ENCODE measurements at regions not wholly inside any gene's neighbourhood (a gene's known extent, or its start where the extent isn't known, plus 50 kb on each side); places are given as distances from the start of the nearest gene placed in this dataset.

- Histone ChIP-seq H3K36me3 (ENCODE audit: control insufficient read depth, insufficient read depth, low read length) (no peaks in the 10 kb centered on the region), H4K20me1 (replicated peaks; ENCODE audit: control insufficient read depth, insufficient read depth, low read length) (no peaks in the 10 kb centered on the region), H3K9me1 (ENCODE audit: control insufficient read depth, insufficient read depth, low read length) (no peaks in the 10 kb centered on the region), H3K4me1 (replicated peaks in 1 of 2; ENCODE audit: control insufficient read depth in 2 of 2, insufficient read depth in 2 of 2, low read length in 2 of 2) (no peaks in the 10 kb centered on the region), H3K4me2 (ENCODE audit: insufficient read depth, low read length) (no peak overlapping the region), H3K4me3 (no peak overlapping the region), H3K9ac (ENCODE audit: insufficient read depth in 1 of 2, low read depth in 2 of 2, low read length in 2 of 2) (no peak overlapping the region), H3K27me3 (ENCODE audit: control insufficient read depth in 2 of 2, insufficient read depth in 2 of 2, low read length in 2 of 2) (no peaks in the 10 kb centered on the region), H2AFZ (ENCODE audit: low read depth, low read length) (no peak overlapping the region), H3K9me3 (replicated peaks; ENCODE audit: control insufficient read depth, insufficient read depth, low read depth, low read length) (no peaks in the 10 kb centered on the region), H3K79me2 (ENCODE audit: control insufficient read depth, insufficient read depth, low read length) (no peaks in the 10 kb centered on the region), H3K27ac (ENCODE audit: extremely low read depth, low read depth, low read length) (no peak overlapping the region)
- ATAC-seq = no peak
- no peak for FAIRE-seq
- WGBS (ENCODE audit: insufficient coverage, low coverage, missing lambda C conversion rate) = 38% methylated on average over 2 of the region's 2 CpGs
- CTCF ChIA-PET (ENCODE audit: low intra/inter-chr PET ratio) = no interaction called here
- no peak for DNase-seq (ENCODE audit: extremely low read depth in 1 of 4, low spot score in 3 of 4)
- in situ Hi-C loops (cut with MboI) (no loop called here), intact Hi-C loops (cut with micrococcal nuclease) (no loop called here)
- TF ChIP-seq NCOA2 (IDR thresholded peaks at IDR 0.05; ENCODE audit: partially characterized antibody in 2 of 2) (no peak), ZNF780A (CRISPR knock-in tag; IDR thresholded peaks at IDR 0.05) (no peak), NCOR1 (IDR thresholded peaks at IDR 0.05) (no peak), MYBL2 (IDR thresholded peaks at IDR 0.05; ENCODE audit: low read depth) (no peak), MYBL2 (CRISPR knock-in tag; IDR thresholded peaks at IDR 0.05; ENCODE audit: borderline replicate concordance) (no peak), COPS2 (conservative IDR thresholded peaks at IDR 0.05) (no peak)
- BruUV-seq (replicated peaks) = no TSS peak
- POLR2A ChIA-PET = no interaction called here
Observed at GRCh38 chr4:128698386-128698785, 111.1 kb upstream of the JADE1 start.

GRCh38 chr4:128697323-128697722, 112.2 kb upstream of the JADE1 start:
- intact Hi-C loops (cut with micrococcal nuclease) = no loop called here
- CTCF ChIA-PET (ENCODE audit: low intra/inter-chr PET ratio) = no interaction called here
- H3K27me3 ChIP-seq (ENCODE audit: control insufficient read depth in 2 of 2, insufficient read depth in 2 of 2, low read length in 2 of 2) = no peaks in the 10 kb centered on the region

More at GRCh38 chr4:128697323-128697722, 112.2 kb upstream of the JADE1 start:
- H2AFZ ChIP-seq (ENCODE audit: low read depth, low read length) = peak overlapping the region; percentile 46
- POLR2A ChIA-PET = no interaction called here
- no TSS peak for BruUV-seq (replicated peaks)
- no peak overlapping the region for H3K4me2 ChIP-seq (ENCODE audit: insufficient read depth, low read length)
- H3K36me3 ChIP-seq (ENCODE audit: control insufficient read depth, insufficient read depth, low read length) = no peaks in the 10 kb centered on the region
- DNase-seq (ENCODE audit: extremely low read depth in 1 of 4, low spot score in 3 of 4) (no peak), FAIRE-seq (no peak), ATAC-seq (no peak)
- H3K9me3 ChIP-seq (replicated peaks; ENCODE audit: control insufficient read depth, insufficient read depth, low read depth, low read length) = no peaks in the 10 kb centered on the region
- TF ChIP-seq NFYB (IDR thresholded peaks at IDR 0.05; ENCODE audit: extremely low read depth, insufficient read length) (no peak), DEAF1 (CRISPR knock-in tag; IDR thresholded peaks at IDR 0.05) (no peak), HNRNPUL1 (IDR thresholded peaks at IDR 0.05; ENCODE audit: low read length) (no peak), TFAM (CRISPR knock-in tag; conservative IDR thresholded peaks at IDR 0.05) (no peak), ZNF224 (CRISPR knock-in tag; IDR thresholded peaks at IDR 0.05) (no peak)
- no peak overlapping the region for H3K27ac ChIP-seq (ENCODE audit: extremely low read depth, low read depth, low read length)
- no peaks in the 10 kb centered on the region for H3K9me1 ChIP-seq (ENCODE audit: control insufficient read depth, insufficient read depth, low read length)
- 62% methylated on average over 5 of the region's 5 CpGs for WGBS (ENCODE audit: insufficient coverage, low coverage, missing lambda C conversion rate)
- H3K4me3 ChIP-seq = no peak overlapping the region
- H3K9ac ChIP-seq (ENCODE audit: insufficient read depth in 1 of 2, low read depth in 2 of 2, low read length in 2 of 2) = no peak overlapping the region
- H4K20me1 ChIP-seq (replicated peaks; ENCODE audit: control insufficient read depth, insufficient read depth, low read length) = no peaks in the 10 kb centered on the region
- H3K4me1 ChIP-seq (replicated peaks in 1 of 2; ENCODE audit: control insufficient read depth in 2 of 2, insufficient read depth in 2 of 2, low read length in 2 of 2) = no peaks in the 10 kb centered on the region
- H3K79me2 ChIP-seq (ENCODE audit: control insufficient read depth, insufficient read depth, low read length) = no peaks in the 10 kb centered on the region
- in situ Hi-C loops (cut with MboI) = no loop called here
